ENCODE measurements at regions not wholly inside any gene's neighbourhood (a gene's known extent, or its start where the extent isn't known, plus 50 kb on each side); places are given as distances from the start of the nearest gene placed in this dataset.

GRCh38 chr18:42532119-42532518, 577.1 kb downstream of the PIK3C3 start:
- TF ChIP-seq POLR2A (IDR thresholded peaks at IDR 0.05) (no peak), CTCF (IDR thresholded peaks at IDR 0.05) (no peak)
- intact Hi-C loops (cut with DNase I) = loop anchor here in 1 of 10 donors (10.0 kb wide), 1 partner anchor 57 kb away; no protein-coding TSS in a partner anchor
- Histone ChIP-seq H3K4me1 (peaks cover 0 to 8% (median 0%) of the 10 kb centered on the region in 12 donors), H3K27ac (no peak overlapping the region), H3K27me3 (no peaks in the 10 kb centered on the region), H3K4me3 (no peak overlapping the region), H3K9me3 (no peaks in the 10 kb centered on the region), H3K36me3 (no peaks in the 10 kb centered on the region)
- WGBS, 4 donors = 46 to 73% (median 67%) methylated on average over 1 of the region's 1 CpG
- DNase-seq (no peak), ATAC-seq (no peak)

- TF ChIP-seq POLR2A (IDR thresholded peaks at IDR 0.05) (no peak), CTCF (IDR thresholded peaks at IDR 0.05) (no peak)
- Histone ChIP-seq H3K9me3 (no peaks in the 10 kb centered on the region), H3K27ac (no peak overlapping the region), H3K36me3 (no peaks in the 10 kb centered on the region), H3K27me3 (no peaks in the 10 kb centered on the region), H3K4me3 (no peak overlapping the region), H3K4me1 (peaks cover 0 to 8% (median 0%) of the 10 kb centered on the region in 12 donors)
- intact Hi-C loops (cut with DNase I) = loop anchor here in 1 of 10 donors (10.0 kb wide), 1 partner anchor 58 kb away; no protein-coding TSS in a partner anchor
- no peak for DNase-seq
- WGBS, 4 donors = 28 to 42% (median 32%) methylated on average over 4 of the region's 4 CpGs
- no peak for ATAC-seq
Observed at GRCh38 chr18:42533009-42533575, 578.1 kb downstream of the PIK3C3 start.

GRCh38 chr18:42533616-42534015, 578.6 kb downstream of the PIK3C3 start:
- Histone ChIP-seq H3K4me1 (peaks cover 0 to 8% (median 0%) of the 10 kb centered on the region in 12 donors), H3K9me3 (no peaks in the 10 kb centered on the region), H3K4me3 (no peak overlapping the region), H3K36me3 (no peaks in the 10 kb centered on the region), H3K27ac (no peak overlapping the region), H3K27me3 (no peaks in the 10 kb centered on the region)
- ATAC-seq (no peak), DNase-seq (no peak)
- no peak for TF ChIP-seq POLR2A (IDR thresholded peaks at IDR 0.05)
- TF ChIP-seq CTCF (IDR thresholded peaks at IDR 0.05) = no peak
- intact Hi-C loops (cut with DNase I) = loop anchor here in 1 of 10 donors (10.0 kb wide), 1 partner anchor 59 kb away; no protein-coding TSS in a partner anchor
- WGBS, 4 donors = 56 to 61% (median 59%) methylated on average over 8 of the region's 8 CpGs

- no peaks in the 10 kb centered on the region for H3K36me3 ChIP-seq
- peaks cover 0 to 8% (median 0%) of the 10 kb centered on the region in 12 donors for H3K4me1 ChIP-seq
- ATAC-seq = no peak
- 33 to 68% (median 52%) methylated on average over 1 of the region's 1 CpG for WGBS, 4 donors
- no peak for TF ChIP-seq CTCF (IDR thresholded peaks at IDR 0.05)
- intact Hi-C loops (cut with DNase I) = loop anchor here in 1 of 10 donors (10.0 kb wide), 1 partner anchor 60 kb away; no protein-coding TSS in a partner anchor
- no peak overlapping the region for H3K27ac ChIP-seq
- DNase-seq = no peak
- H3K9me3 ChIP-seq = no peaks in the 10 kb centered on the region
- no peaks in the 10 kb centered on the region for H3K27me3 ChIP-seq
- no peak overlapping the region for H3K4me3 ChIP-seq
Observed at GRCh38 chr18:42534313-42534712, 579.3 kb downstream of the PIK3C3 start.

Measured in heart left ventricle (tissue), 16 donors.